H9 (cell line): ENCODE measurements at regions not wholly inside any gene's neighbourhood (a gene's known extent, or its start where the extent isn't known, plus 50 kb on each side); places are given as distances from the start of the nearest gene placed in this dataset.

Experiments used
- DNase-seq: peaks from one replicate; pipeline ENCODE4 v3.0.0-alpha.2; 2017
- H2AFZ ChIP-seq: one replicate; pipeline ENCODE4 v1.6.1; 2013; ENCODE audit warnings: mild to moderate bottlenecking, low read length, control low read depth, moderate library complexity
- H2AK5ac ChIP-seq: 2 replicates; pipeline ENCODE4 v1.6.1; 2013; ENCODE audit warnings: low read length, control low read depth, mixed read lengths; ENCODE audit not compliant: insufficient read length
- H2BK120ac ChIP-seq: one replicate; pipeline ENCODE4 v1.6.1; 2013; ENCODE audit warnings: low read depth, mild to moderate bottlenecking, low read length, control low read depth, inconsistent platforms; ENCODE audit not compliant: poor library complexity, severe bottlenecking
- H2BK12ac ChIP-seq: 2 replicates; pipeline ENCODE4 v1.6.1; 2013; ENCODE audit warnings: low read length, control low read depth, mixed read lengths, low read depth; ENCODE audit not compliant: insufficient read length
- H2BK15ac ChIP-seq: 2 replicates; pipeline ENCODE4 v1.6.1; 2013; ENCODE audit warnings: low read depth, low read length, control low read depth
- H2BK20ac ChIP-seq: one replicate; pipeline ENCODE4 v1.6.1; 2013; ENCODE audit warnings: low read depth, mild to moderate bottlenecking, low read length, control low read depth, inconsistent platforms; ENCODE audit not compliant: poor library complexity, severe bottlenecking
- H2BK5ac ChIP-seq: 2 replicates; pipeline ENCODE4 v1.6.1; 2013; ENCODE audit warnings: low read length, control low read depth, mixed read lengths; ENCODE audit not compliant: insufficient read length
- H3K14ac ChIP-seq: 2 replicates; pipeline ENCODE4 v1.6.1; 2013; ENCODE audit warnings: low read length, control low read depth; ENCODE audit not compliant: insufficient read depth
- H3K18ac ChIP-seq: 2 replicates; pipeline ENCODE4 v1.6.1; 2013; ENCODE audit warnings: low read depth, mild to moderate bottlenecking, mixed read lengths, low read length, control low read depth; ENCODE audit not compliant: insufficient read length
- H3K23ac ChIP-seq: 2 replicates; pipeline ENCODE4 v1.6.1; 2013; ENCODE audit warnings: low read length, control low read depth, mixed read lengths, low read depth; ENCODE audit not compliant: insufficient read length
- H3K23me2 ChIP-seq: 2 replicates; pipeline ENCODE4 v1.6.1; 2013; ENCODE audit warnings: low read depth, mild to moderate bottlenecking, mixed read lengths, low read length, control low read depth; ENCODE audit not compliant: insufficient read length, poor library complexity, severe bottlenecking
- H3K27ac ChIP-seq: 2 replicates; pipeline ENCODE4 v1.5.1; 2013; ENCODE audit warnings: low read length, control low read depth, mixed read lengths, low read depth; ENCODE audit not compliant: insufficient read length
- H3K27me3 ChIP-seq: 2 replicates; pipeline ENCODE4 v1.6.1; 2013; ENCODE audit warnings: low read length, control low read depth, inconsistent platforms; ENCODE audit not compliant: insufficient read depth
- H3K4ac ChIP-seq: 2 replicates; pipeline ENCODE4 v1.6.1; 2013; ENCODE audit warnings: low read depth, mild to moderate bottlenecking, control low read depth, inconsistent platforms, low read length, moderate library complexity
- H3K4me1 ChIP-seq: 2 replicates; pipeline ENCODE4 v1.6.1; 2013; ENCODE audit warnings: low read length, control low read depth, inconsistent platforms; ENCODE audit not compliant: insufficient read depth
- H3K4me2 ChIP-seq: 2 replicates; pipeline ENCODE4 v1.6.1; 2013; ENCODE audit warnings: low read length, control low read depth, mixed read lengths; ENCODE audit not compliant: insufficient read length, insufficient read depth
- H3K56ac ChIP-seq: 2 replicates; pipeline ENCODE4 v1.6.1; 2013; ENCODE audit warnings: low read depth, mild to moderate bottlenecking, mixed read lengths, low read length, control low read depth; ENCODE audit not compliant: insufficient read length
- H3K79me1 ChIP-seq: 2 replicates; pipeline ENCODE4 v1.6.1; 2013; ENCODE audit warnings: low read depth, mild to moderate bottlenecking, moderate library complexity, low read length, control low read depth, inconsistent platforms; ENCODE audit not compliant: insufficient read depth, poor library complexity, severe bottlenecking
- H3K79me2 ChIP-seq: 2 replicates; pipeline ENCODE4 v1.6.1; 2013; ENCODE audit warnings: low read length, control low read depth, inconsistent platforms; ENCODE audit not compliant: insufficient read depth
- H3K9ac ChIP-seq: 2 replicates; pipeline ENCODE4 v1.6.1; 2013; ENCODE audit warnings: low read length, control low read depth, mixed read lengths; ENCODE audit not compliant: insufficient read length; ENCODE audit errors: extremely low read depth
- H3K9me3 ChIP-seq: one replicate; pipeline ENCODE4 v1.6.1; 2013; ENCODE audit warnings: low read depth, low read length, inconsistent platforms; ENCODE audit not compliant: control insufficient read depth
- H3T11ph ChIP-seq: one replicate; pipeline ENCODE4 v1.6.1; 2013; ENCODE audit warnings: mild to moderate bottlenecking, low read length, control low read depth, inconsistent platforms
- H4K20me1 ChIP-seq: one replicate; pipeline ENCODE4 v1.6.1; 2013; ENCODE audit not compliant: control insufficient read depth, insufficient read length, insufficient read depth
- H4K5ac ChIP-seq: 2 replicates; pipeline ENCODE4 v1.6.1; 2013; ENCODE audit warnings: low read depth, mild to moderate bottlenecking, mixed read lengths, low read length, control low read depth; ENCODE audit not compliant: insufficient read length
- H4K8ac ChIP-seq: replicated peaks from 2 replicates; pipeline ENCODE4 v1.6.1; 2013; ENCODE audit warnings: low read length, control low read depth, mixed read lengths, low read depth; ENCODE audit not compliant: insufficient read length
- H4K91ac ChIP-seq: 2 replicates; pipeline ENCODE4 v1.6.1; 2013; ENCODE audit warnings: low read depth, mild to moderate bottlenecking, moderate library complexity, mixed read lengths, low read length, control low read depth; ENCODE audit not compliant: insufficient read length
- H3K27ac Mint-ChIP-seq, 3 experiments: 2 replicates in 2 of 3; 3 replicates in 1 of 3; pipeline ENCODE4 v1.8.0; 2020 to 2021; ENCODE audit warnings: mixed read lengths in 3 of 3, mild to moderate bottlenecking in 1 of 3, moderate library complexity in 1 of 3
- H3K27me3 Mint-ChIP-seq: 2 replicates; pipeline ENCODE4 v1.8.0; 2021; ENCODE audit warnings: low read depth, mild to moderate bottlenecking, moderate library complexity, mixed read lengths
- H3K36me3 Mint-ChIP-seq, 3 experiments: 2 replicates in 2 of 3; 3 replicates in 1 of 3; pipeline ENCODE4 v1.8.0; 2020 to 2021; ENCODE audit warnings: low read depth in 3 of 3, mixed read lengths in 3 of 3; ENCODE audit not compliant: insufficient read depth in 1 of 3
- H3K4me1 Mint-ChIP-seq, 2 experiments: 2 replicates each; pipeline ENCODE4 v1.8.0; 2020; ENCODE audit warnings: mixed read lengths in 2 of 2
- H3K4me3 Mint-ChIP-seq, 2 experiments: 2 replicates in 1 of 2; 3 replicates in 1 of 2; pipeline ENCODE4 v1.8.0; 2020 to 2021; ENCODE audit warnings: mild to moderate bottlenecking in 2 of 2, mixed read lengths in 2 of 2, moderate library complexity in 1 of 2
- H3K9me3 Mint-ChIP-seq, 2 experiments: 2 replicates in 1 of 2; 3 replicates in 1 of 2; pipeline ENCODE4 v1.8.0; 2020; ENCODE audit warnings: mild to moderate bottlenecking in 2 of 2, mixed read lengths in 2 of 2, moderate library complexity in 1 of 2
- WGBS: extraction: QIAGEN DNeasy Blood & Tissue Kit; methylation state at CpG from one replicate; pipeline ENCODE4 v1.1.7; 2013; ENCODE audit warnings: missing lambda C conversion rate, low lambda C conversion rate, mixed read lengths; ENCODE audit not compliant: insufficient read length; ENCODE audit errors: extremely low coverage; 5-methylcytosine and 5-hydroxymethylcytosine counted together
- TF ChIP-seq, protein P1 (sequence below): fragments of 200-600 bp; sonication (generic); conservative IDR thresholded peaks from 3 replicates; pipeline ENCODE4 v1.8.0; 2021; ENCODE audit warnings: antibody characterized with exemption, mild to moderate bottlenecking

GRCh38 chr2:222100704-222101699 lies 197.8 kb downstream of the PAX3 start:
- Histone ChIP-seq H3K23me2 (no peaks in the 10 kb centered on the region), H3T11ph (no peak overlapping the region), H2BK15ac (no peak overlapping the region), H3K14ac (no peak overlapping the region), H3K4me1 (peaks cover 10% of the 10 kb centered on the region; the same call in 1 of the 2 replicates), H4K91ac (no peak overlapping the region), H3K9me3 (no peaks in the 10 kb centered on the region), H2BK20ac (no peak overlapping the region), H3K27me3 (no peaks in the 10 kb centered on the region), H3K23ac (no peak overlapping the region), H3K4me2 (no peak overlapping the region), H3K27ac (no peak overlapping the region), H2AFZ (no peak overlapping the region), H4K20me1 (no peaks in the 10 kb centered on the region), H3K4ac (no peak overlapping the region), H3K56ac (no peak overlapping the region), H2BK5ac (no peak overlapping the region), H4K8ac (no peak overlapping the region), H4K5ac (no peak overlapping the region), H3K9ac (no peak overlapping the region), H3K18ac (no peak overlapping the region), H2BK120ac (no peak overlapping the region), H3K79me2 (no peaks in the 10 kb centered on the region), H3K79me1 (no peaks in the 10 kb centered on the region), H2AK5ac (no peak overlapping the region), H2BK12ac (no peak overlapping the region)
- no peak overlapping the region for H3K4me3 Mint-ChIP-seq
- no CpG with 5 or more reads among the region's 5 CpGs for WGBS
- H3K9me3 Mint-ChIP-seq: no peaks in the 10 kb centered on the region
- H3K27me3 Mint-ChIP-seq: peaks cover 11% of the 10 kb centered on the region
- TF ChIP-seq, protein P1, sequence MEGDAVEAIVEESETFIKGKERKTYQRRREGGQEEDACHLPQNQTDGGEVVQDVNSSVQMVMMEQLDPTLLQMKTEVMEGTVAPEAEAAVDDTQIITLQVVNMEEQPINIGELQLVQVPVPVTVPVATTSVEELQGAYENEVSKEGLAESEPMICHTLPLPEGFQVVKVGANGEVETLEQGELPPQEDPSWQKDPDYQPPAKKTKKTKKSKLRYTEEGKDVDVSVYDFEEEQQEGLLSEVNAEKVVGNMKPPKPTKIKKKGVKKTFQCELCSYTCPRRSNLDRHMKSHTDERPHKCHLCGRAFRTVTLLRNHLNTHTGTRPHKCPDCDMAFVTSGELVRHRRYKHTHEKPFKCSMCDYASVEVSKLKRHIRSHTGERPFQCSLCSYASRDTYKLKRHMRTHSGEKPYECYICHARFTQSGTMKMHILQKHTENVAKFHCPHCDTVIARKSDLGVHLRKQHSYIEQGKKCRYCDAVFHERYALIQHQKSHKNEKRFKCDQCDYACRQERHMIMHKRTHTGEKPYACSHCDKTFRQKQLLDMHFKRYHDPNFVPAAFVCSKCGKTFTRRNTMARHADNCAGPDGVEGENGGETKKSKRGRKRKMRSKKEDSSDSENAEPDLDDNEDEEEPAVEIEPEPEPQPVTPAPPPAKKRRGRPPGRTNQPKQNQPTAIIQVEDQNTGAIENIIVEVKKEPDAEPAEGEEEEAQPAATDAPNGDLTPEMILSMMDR: no peak
- peaks cover 22 to 35% of the 10 kb centered on the region in 2 experiments for H3K4me1 Mint-ChIP-seq
- no peaks in the 10 kb centered on the region for H3K36me3 Mint-ChIP-seq
- no peak for DNase-seq
- H3K27ac Mint-ChIP-seq: no peak overlapping the region
